ENCODE measurements at regions not wholly inside any gene's neighbourhood (a gene's known extent, or its start where the extent isn't known, plus 50 kb on each side); places are given as distances from the start of the nearest gene placed in this dataset.

DNA sequence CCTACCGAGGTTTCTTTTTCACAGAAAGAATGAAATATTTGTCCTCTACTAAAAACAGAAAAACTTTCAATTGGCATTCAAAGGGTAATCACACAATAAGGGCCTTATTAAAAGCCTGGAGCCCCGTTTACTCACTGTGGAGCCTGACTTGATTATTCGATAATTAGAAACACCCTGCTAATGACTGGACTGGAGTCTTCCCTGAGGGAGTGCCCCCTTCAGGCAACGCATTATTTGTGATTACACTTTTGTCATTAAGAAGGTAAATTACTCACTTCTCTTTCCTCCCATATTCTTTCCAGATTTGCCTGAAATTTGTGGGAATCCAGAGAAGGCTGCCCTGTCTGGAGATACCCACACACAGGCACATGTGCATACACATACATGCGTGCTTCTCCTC is 444.2 kb upstream of the NPVF start:
- TF ChIP-seq, protein P1, sequence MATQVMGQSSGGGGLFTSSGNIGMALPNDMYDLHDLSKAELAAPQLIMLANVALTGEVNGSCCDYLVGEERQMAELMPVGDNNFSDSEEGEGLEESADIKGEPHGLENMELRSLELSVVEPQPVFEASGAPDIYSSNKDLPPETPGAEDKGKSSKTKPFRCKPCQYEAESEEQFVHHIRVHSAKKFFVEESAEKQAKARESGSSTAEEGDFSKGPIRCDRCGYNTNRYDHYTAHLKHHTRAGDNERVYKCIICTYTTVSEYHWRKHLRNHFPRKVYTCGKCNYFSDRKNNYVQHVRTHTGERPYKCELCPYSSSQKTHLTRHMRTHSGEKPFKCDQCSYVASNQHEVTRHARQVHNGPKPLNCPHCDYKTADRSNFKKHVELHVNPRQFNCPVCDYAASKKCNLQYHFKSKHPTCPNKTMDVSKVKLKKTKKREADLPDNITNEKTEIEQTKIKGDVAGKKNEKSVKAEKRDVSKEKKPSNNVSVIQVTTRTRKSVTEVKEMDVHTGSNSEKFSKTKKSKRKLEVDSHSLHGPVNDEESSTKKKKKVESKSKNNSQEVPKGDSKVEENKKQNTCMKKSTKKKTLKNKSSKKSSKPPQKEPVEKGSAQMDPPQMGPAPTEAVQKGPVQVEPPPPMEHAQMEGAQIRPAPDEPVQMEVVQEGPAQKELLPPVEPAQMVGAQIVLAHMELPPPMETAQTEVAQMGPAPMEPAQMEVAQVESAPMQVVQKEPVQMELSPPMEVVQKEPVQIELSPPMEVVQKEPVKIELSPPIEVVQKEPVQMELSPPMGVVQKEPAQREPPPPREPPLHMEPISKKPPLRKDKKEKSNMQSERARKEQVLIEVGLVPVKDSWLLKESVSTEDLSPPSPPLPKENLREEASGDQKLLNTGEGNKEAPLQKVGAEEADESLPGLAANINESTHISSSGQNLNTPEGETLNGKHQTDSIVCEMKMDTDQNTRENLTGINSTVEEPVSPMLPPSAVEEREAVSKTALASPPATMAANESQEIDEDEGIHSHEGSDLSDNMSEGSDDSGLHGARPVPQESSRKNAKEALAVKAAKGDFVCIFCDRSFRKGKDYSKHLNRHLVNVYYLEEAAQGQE (IDR thresholded peaks at IDR 0.05; ENCODE audit: insufficient replicate concordance, low read depth): no peak
- TF ChIP-seq, protein P2, sequence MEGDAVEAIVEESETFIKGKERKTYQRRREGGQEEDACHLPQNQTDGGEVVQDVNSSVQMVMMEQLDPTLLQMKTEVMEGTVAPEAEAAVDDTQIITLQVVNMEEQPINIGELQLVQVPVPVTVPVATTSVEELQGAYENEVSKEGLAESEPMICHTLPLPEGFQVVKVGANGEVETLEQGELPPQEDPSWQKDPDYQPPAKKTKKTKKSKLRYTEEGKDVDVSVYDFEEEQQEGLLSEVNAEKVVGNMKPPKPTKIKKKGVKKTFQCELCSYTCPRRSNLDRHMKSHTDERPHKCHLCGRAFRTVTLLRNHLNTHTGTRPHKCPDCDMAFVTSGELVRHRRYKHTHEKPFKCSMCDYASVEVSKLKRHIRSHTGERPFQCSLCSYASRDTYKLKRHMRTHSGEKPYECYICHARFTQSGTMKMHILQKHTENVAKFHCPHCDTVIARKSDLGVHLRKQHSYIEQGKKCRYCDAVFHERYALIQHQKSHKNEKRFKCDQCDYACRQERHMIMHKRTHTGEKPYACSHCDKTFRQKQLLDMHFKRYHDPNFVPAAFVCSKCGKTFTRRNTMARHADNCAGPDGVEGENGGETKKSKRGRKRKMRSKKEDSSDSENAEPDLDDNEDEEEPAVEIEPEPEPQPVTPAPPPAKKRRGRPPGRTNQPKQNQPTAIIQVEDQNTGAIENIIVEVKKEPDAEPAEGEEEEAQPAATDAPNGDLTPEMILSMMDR (IDR thresholded peaks at IDR 0.05; ENCODE audit: insufficient read depth, low read length): no peak
- TF ChIP-seq POLR2AphosphoS5 (IDR thresholded peaks at IDR 0.05; ENCODE audit: low read depth): no peak
- no peak for TF ChIP-seq SPI1 (IDR thresholded peaks at IDR 0.05; ENCODE audit: borderline replicate concordance, low read depth)

All from HL-60 (cell line).